ENCODE measurements at regions not wholly inside any gene's neighbourhood (a gene's known extent, or its start where the extent isn't known, plus 50 kb on each side); places are given as distances from the start of the nearest gene placed in this dataset.

GRCh38 chr6:6806844-6807518 is 218.5 kb downstream of the LY86 start:
- no peak for TF ChIP-seq BACH2 (CRISPR knock-in tag; IDR thresholded peaks at IDR 0.05; ENCODE audit: borderline replicate concordance)
- no peak for TF ChIP-seq TCF4 (CRISPR knock-in tag; IDR thresholded peaks at IDR 0.05; ENCODE audit: borderline replicate concordance)
- TF ChIP-seq PATZ1 (CRISPR knock-in tag; IDR thresholded peaks at IDR 0.05; ENCODE audit: borderline replicate concordance): no peak
- TF ChIP-seq ZFP30 (CRISPR knock-in tag; IDR thresholded peaks at IDR 0.05): no peak
- TF ChIP-seq CSDC2 (CRISPR knock-in tag; IDR thresholded peaks at IDR 0.05): no peak

GRCh38 chr6:6808343-6808742 is 219.8 kb downstream of the LY86 start:
- TF ChIP-seq ZNF565 (CRISPR knock-in tag; conservative IDR thresholded peaks at IDR 0.05; ENCODE audit: low read depth) (no peak), CSRNP3 (CRISPR knock-in tag; IDR thresholded peaks at IDR 0.05) (no peak), ZFP3 (CRISPR knock-in tag; IDR thresholded peaks at IDR 0.05) (no peak), ZNF70 (CRISPR knock-in tag; IDR thresholded peaks at IDR 0.05) (no peak), ISL1 (CRISPR knock-in tag; IDR thresholded peaks at IDR 0.05) (no peak), ARNTL (CRISPR knock-in tag; IDR thresholded peaks at IDR 0.05; ENCODE audit: borderline replicate concordance, low read depth) (no peak), PATZ1 (CRISPR knock-in tag; IDR thresholded peaks at IDR 0.05; ENCODE audit: borderline replicate concordance) (no peak), CREB5 (CRISPR knock-in tag; IDR thresholded peaks at IDR 0.05; ENCODE audit: low read depth) (no peak), PPARA (CRISPR knock-in tag; IDR thresholded peaks at IDR 0.05; ENCODE audit: borderline replicate concordance) (no peak), BACH2 (CRISPR knock-in tag; IDR thresholded peaks at IDR 0.05; ENCODE audit: borderline replicate concordance) (no peak), TSHZ2 (CRISPR knock-in tag; IDR thresholded peaks at IDR 0.05) (no peak), ZNF8 (CRISPR knock-in tag; IDR thresholded peaks at IDR 0.05) (no peak), ZFP30 (CRISPR knock-in tag; IDR thresholded peaks at IDR 0.05) (no peak)
- ATAC-seq: no peak

More at GRCh38 chr6:6806844-6807518, 218.5 kb downstream of the LY86 start:
- ATAC-seq: no peak

- ATAC-seq: no peak
- TF ChIP-seq ZNF70 (CRISPR knock-in tag; IDR thresholded peaks at IDR 0.05) (no peak), CSDC2 (CRISPR knock-in tag; IDR thresholded peaks at IDR 0.05) (no peak), BACH2 (CRISPR knock-in tag; IDR thresholded peaks at IDR 0.05; ENCODE audit: borderline replicate concordance) (no peak), TOX (CRISPR knock-in tag; IDR thresholded peaks at IDR 0.05; ENCODE audit: borderline replicate concordance) (no peak), PPARA (CRISPR knock-in tag; IDR thresholded peaks at IDR 0.05; ENCODE audit: borderline replicate concordance) (no peak), ZFP30 (CRISPR knock-in tag; IDR thresholded peaks at IDR 0.05) (no peak), PATZ1 (CRISPR knock-in tag; IDR thresholded peaks at IDR 0.05; ENCODE audit: borderline replicate concordance) (no peak), GLIS3 (CRISPR knock-in tag; IDR thresholded peaks at IDR 0.05) (no peak), OSR1 (CRISPR knock-in tag; IDR thresholded peaks at IDR 0.05) (no peak), RARB (CRISPR knock-in tag; IDR thresholded peaks at IDR 0.05) (no peak), ISL1 (CRISPR knock-in tag; IDR thresholded peaks at IDR 0.05) (no peak), TCF4 (CRISPR knock-in tag; IDR thresholded peaks at IDR 0.05; ENCODE audit: borderline replicate concordance) (no peak)
These were observed 220.4 kb downstream of the LY86 start for GRCh38 chr6:6808915-6809314.

Data from SK-N-SH treated with all-trans-retinoic acid at 6 μM for 48 hours (cell line).